Progenitor cell of endocrine pancreas (in vitro differentiated cells): ENCODE measurements at regions not wholly inside any gene's neighbourhood (a gene's known extent, or its start where the extent isn't known, plus 50 kb on each side); places are given as distances from the start of the nearest gene placed in this dataset.

Experiments used
- DNase-seq: peaks from one replicate; pipeline ENCODE4 v3.0.0; 2021; ENCODE audit warnings: low spot score; ENCODE audit not compliant: unreplicated experiment
- H3K27ac Mint-ChIP-seq: 2 replicates; pipeline ENCODE4 v1.8.0; 2021; ENCODE audit warnings: mild to moderate bottlenecking, moderate library complexity, mixed read lengths
- H3K27me3 Mint-ChIP-seq: 2 replicates; pipeline ENCODE4 v1.8.0; 2021; ENCODE audit warnings: mixed read lengths
- H3K36me3 Mint-ChIP-seq: 2 replicates; pipeline ENCODE4 v1.8.0; 2022; ENCODE audit warnings: mixed read lengths; ENCODE audit not compliant: insufficient read depth
- H3K4me1 Mint-ChIP-seq: 2 replicates; pipeline ENCODE4 v1.8.0; 2021; ENCODE audit warnings: low read depth, mixed read lengths
- H3K4me3 Mint-ChIP-seq: 2 replicates; pipeline ENCODE4 v1.8.0; 2021; ENCODE audit warnings: low read depth, mild to moderate bottlenecking, moderate library complexity, mixed read lengths
- H3K9me3 Mint-ChIP-seq: 2 replicates; pipeline ENCODE4 v1.8.0; 2021; ENCODE audit warnings: low read depth, mixed read lengths
- TF ChIP-seq, protein P1 (sequence below): fragments of 200-600 bp; sonication (generic); IDR thresholded peaks from one replicate; pipeline ENCODE4 v1.5.0; 2021; ENCODE audit warnings: antibody characterized with exemption, mild to moderate bottlenecking; ENCODE audit not compliant: unreplicated experiment

DNA sequence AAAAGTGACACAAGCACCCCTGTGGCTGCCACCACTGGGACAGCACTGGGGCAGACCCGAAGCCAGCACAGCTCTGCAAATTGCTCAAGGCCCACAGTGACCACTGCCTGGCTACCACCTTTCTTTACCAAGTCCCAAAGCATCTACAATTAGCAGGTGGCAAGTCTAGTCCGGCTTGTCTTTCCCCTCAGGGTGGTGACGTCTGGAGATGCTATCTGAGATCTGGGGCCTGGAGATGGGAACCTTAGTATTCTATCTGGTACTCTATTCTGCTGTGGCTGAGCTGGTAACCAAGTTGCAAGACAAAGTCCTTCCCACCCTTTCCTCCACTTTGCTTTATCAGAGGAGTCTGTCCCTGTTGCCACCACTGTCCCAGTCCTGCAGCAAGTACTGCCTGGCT, 1010.1 kb upstream of the FLRT2 start:
- peaks cover 7% of the 10 kb centered on the region for H3K9me3 Mint-ChIP-seq
- no peak overlapping the region for H3K27ac Mint-ChIP-seq
- TF ChIP-seq, protein P1, sequence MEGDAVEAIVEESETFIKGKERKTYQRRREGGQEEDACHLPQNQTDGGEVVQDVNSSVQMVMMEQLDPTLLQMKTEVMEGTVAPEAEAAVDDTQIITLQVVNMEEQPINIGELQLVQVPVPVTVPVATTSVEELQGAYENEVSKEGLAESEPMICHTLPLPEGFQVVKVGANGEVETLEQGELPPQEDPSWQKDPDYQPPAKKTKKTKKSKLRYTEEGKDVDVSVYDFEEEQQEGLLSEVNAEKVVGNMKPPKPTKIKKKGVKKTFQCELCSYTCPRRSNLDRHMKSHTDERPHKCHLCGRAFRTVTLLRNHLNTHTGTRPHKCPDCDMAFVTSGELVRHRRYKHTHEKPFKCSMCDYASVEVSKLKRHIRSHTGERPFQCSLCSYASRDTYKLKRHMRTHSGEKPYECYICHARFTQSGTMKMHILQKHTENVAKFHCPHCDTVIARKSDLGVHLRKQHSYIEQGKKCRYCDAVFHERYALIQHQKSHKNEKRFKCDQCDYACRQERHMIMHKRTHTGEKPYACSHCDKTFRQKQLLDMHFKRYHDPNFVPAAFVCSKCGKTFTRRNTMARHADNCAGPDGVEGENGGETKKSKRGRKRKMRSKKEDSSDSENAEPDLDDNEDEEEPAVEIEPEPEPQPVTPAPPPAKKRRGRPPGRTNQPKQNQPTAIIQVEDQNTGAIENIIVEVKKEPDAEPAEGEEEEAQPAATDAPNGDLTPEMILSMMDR = no peak
- H3K36me3 Mint-ChIP-seq = no peaks in the 10 kb centered on the region
- H3K27me3 Mint-ChIP-seq = no peaks in the 10 kb centered on the region
- DNase-seq = no peak
- H3K4me3 Mint-ChIP-seq = no peak overlapping the region
- H3K4me1 Mint-ChIP-seq = peaks cover 4% of the 10 kb centered on the region

DNA sequence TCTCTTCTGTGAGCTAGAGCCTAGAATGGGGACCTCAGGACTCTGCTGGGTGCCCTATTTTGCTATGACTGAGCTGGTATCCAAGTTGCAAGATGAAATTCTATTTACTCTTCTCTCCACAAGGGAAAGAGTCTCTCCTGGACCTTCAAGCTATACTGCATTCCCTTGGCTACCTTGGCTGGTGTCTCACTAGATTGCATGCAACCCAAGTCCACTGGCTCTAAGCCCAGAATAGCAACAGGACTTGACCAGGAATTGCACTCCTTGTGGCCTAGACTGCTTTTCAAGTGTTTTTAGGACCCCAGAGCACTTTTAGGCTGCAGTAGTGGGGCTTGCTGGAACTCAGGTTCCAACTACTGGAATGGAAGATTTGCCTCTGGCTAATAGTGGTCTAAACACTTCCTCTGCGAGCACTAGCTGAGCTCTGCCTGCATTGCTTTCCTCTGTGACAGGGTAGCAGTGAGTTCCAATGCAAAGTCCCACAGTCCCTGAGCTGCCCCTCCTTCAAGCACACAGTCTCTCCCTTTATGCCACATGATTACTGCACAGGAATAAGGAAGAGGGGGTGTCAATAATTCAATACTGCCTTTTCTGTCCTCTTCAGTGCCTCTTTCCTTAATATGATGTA, 1009.1 kb upstream of the FLRT2 start:
- no peak for DNase-seq
- no peaks in the 10 kb centered on the region for H3K27me3 Mint-ChIP-seq
- no peak overlapping the region for H3K4me3 Mint-ChIP-seq
- peaks cover 4% of the 10 kb centered on the region for H3K4me1 Mint-ChIP-seq
- H3K36me3 Mint-ChIP-seq = no peaks in the 10 kb centered on the region
- peaks cover 10% of the 10 kb centered on the region for H3K9me3 Mint-ChIP-seq
- no peak overlapping the region for H3K27ac Mint-ChIP-seq
- TF ChIP-seq, protein P1 = no peak

DNA sequence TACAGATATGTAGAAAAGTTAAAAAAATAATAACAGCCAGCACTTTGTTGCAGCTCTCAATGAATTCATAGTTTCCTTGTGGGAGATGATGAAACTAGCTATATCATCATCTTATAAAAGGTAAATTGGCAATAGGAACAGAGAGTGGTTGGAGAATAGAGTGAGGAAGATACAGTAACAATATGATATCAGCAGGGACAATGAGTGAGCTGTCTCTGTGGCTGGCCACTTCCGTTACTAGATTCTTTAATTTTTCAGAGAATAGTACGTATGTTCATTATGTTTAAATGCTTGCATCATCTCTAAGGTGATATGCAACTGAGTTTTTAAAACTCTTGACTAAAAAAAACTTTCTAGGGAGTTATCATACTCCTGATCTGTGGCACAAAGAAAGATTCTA, 1006.2 kb upstream of the FLRT2 start:
- no peaks in the 10 kb centered on the region for H3K27me3 Mint-ChIP-seq
- H3K9me3 Mint-ChIP-seq = peaks cover 7% of the 10 kb centered on the region
- TF ChIP-seq, protein P1 = no peak
- no peak overlapping the region for H3K27ac Mint-ChIP-seq
- peaks cover 4% of the 10 kb centered on the region for H3K4me1 Mint-ChIP-seq
- H3K4me3 Mint-ChIP-seq = no peak overlapping the region
- H3K36me3 Mint-ChIP-seq = no peaks in the 10 kb centered on the region
- no peak for DNase-seq

DNA sequence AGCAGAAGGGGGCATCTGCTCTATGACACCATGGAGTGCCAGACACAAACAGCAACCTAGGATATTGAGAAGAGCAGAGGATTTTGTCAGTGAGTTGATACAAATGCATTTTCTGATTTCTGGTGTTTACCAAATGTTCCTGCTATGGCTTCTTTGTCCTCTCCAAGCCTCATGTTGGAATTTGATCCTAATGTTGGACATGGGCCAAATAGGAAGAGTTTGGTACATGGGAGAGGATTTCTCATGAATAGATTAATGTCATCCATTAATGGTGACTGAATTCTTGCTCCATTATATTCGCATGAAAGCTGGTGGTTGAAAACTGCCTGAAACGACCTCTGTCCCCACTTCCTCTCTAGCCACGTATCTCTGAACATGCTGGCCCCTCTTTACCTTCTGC, 1002.2 kb upstream of the FLRT2 start:
- Mint-ChIP-seq H3K36me3 (no peaks in the 10 kb centered on the region), H3K9me3 (peaks cover 7% of the 10 kb centered on the region), H3K27me3 (no peaks in the 10 kb centered on the region), H3K4me3 (no peak overlapping the region), H3K27ac (no peak overlapping the region), H3K4me1 (peaks cover 4% of the 10 kb centered on the region)
- DNase-seq = no peak
- TF ChIP-seq, protein P1 = no peak

DNA sequence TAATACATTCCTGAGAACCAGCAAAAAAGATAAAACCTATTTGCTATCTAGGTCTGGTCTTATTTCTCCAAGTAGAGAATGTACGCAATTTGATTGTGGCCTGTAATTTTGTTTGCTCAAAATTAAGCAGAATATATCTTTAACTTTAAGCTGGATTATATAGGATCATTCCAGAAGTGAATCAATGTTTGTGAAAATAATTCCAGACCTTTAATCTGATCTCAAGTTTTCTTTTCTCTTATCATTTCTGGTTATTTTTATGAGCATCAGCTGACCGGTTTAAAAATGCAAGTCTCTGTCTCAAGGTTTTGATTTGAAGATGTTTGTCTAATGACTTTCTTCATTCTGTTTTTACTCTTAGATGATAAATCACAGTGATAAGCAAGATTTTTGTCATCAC, 997.9 kb upstream of the FLRT2 start:
- TF ChIP-seq, protein P1 = no peak
- H3K4me3 Mint-ChIP-seq = no peak overlapping the region
- H3K27ac Mint-ChIP-seq = no peak overlapping the region
- no peaks in the 10 kb centered on the region for H3K9me3 Mint-ChIP-seq
- no peaks in the 10 kb centered on the region for H3K4me1 Mint-ChIP-seq
- peaks cover 3% of the 10 kb centered on the region for H3K27me3 Mint-ChIP-seq
- no peak for DNase-seq
- no peaks in the 10 kb centered on the region for H3K36me3 Mint-ChIP-seq
